HL-60 (cell line): ENCODE measurements at regions not wholly inside any gene's neighbourhood (a gene's known extent, or its start where the extent isn't known, plus 50 kb on each side); places are given as distances from the start of the nearest gene placed in this dataset.

Experiments used
- DNase-seq, 2 experiments: peaks; one replicate each; pipeline ENCODE4 v3.0.0-alpha.2; 2010 to 2020; ENCODE audit warnings: low read depth in 1 of 2, low spot score in 1 of 2
- H3K27ac ChIP-seq: fragments of 250-450 bp; sonication (Bioruptor Pico); replicated peaks from 2 replicates; pipeline ENCODE4 v1.5.1; 2020; ENCODE audit warnings: mild to moderate bottlenecking, moderate library complexity
- H3K27me3 ChIP-seq: fragments of 250-450 bp; sonication (Bioruptor Pico); 2 replicates; pipeline ENCODE4 v1.5.1; 2021; ENCODE audit warnings: mild to moderate bottlenecking, moderate library complexity; ENCODE audit not compliant: insufficient read depth, poor library complexity, severe bottlenecking
- H3K4me3 ChIP-seq: replicated peaks from 2 replicates; pipeline ENCODE4 v1.5.1; 2011; ENCODE audit warnings: mild to moderate bottlenecking, control low read depth, low read length; ENCODE audit not compliant: insufficient read depth
- CTCF ChIP-seq: IDR thresholded peaks from one replicate; pipeline ENCODE4 v1.5.1; 2011; ENCODE audit warnings: low read length, control low read depth, inconsistent platforms; ENCODE audit not compliant: insufficient read depth
- GABPA ChIP-seq: IDR thresholded peaks from 2 replicates; pipeline ENCODE4 v1.6.1; 2012; ENCODE audit warnings: low read depth
- POLR2AphosphoS5 ChIP-seq: IDR thresholded peaks from 2 replicates; pipeline ENCODE4 v1.6.1; 2012; ENCODE audit warnings: low read depth
- REST ChIP-seq: IDR thresholded peaks from 2 replicates; pipeline ENCODE4 v1.6.1; 2012; ENCODE audit warnings: low read depth; ENCODE audit not compliant: insufficient replicate concordance
- SPI1 ChIP-seq: IDR thresholded peaks from 2 replicates; pipeline ENCODE4 v1.6.1; 2012; ENCODE audit warnings: low read depth, mild to moderate bottlenecking, borderline replicate concordance

GRCh38 chr7:79709574-79710409, 256.3 kb upstream of the MAGI2 start:
- H3K27ac ChIP-seq = no peak overlapping the region
- H3K4me3 ChIP-seq = no peak overlapping the region
- no peak for TF ChIP-seq SPI1
- TF ChIP-seq REST = no peak
- no peak for TF ChIP-seq CTCF
- TF ChIP-seq GABPA = no peak
- no peak for TF ChIP-seq POLR2AphosphoS5
- H3K27me3 ChIP-seq = no peaks in the 10 kb centered on the region
- DNase-seq = no peak

- no peak for TF ChIP-seq CTCF
- TF ChIP-seq POLR2AphosphoS5 = no peak
- no peak for TF ChIP-seq SPI1
- no peak for TF ChIP-seq GABPA
- no peak for TF ChIP-seq REST
- DNase-seq = no peak
- no peak overlapping the region for H3K4me3 ChIP-seq
These were observed 248.6 kb upstream of the MAGI2 start for GRCh38 chr7:79702116-79702515.

GRCh38 chr7:79692015-79692414, 238.5 kb upstream of the MAGI2 start:
- H3K27ac ChIP-seq = no peak overlapping the region
- no peak overlapping the region for H3K4me3 ChIP-seq
- H3K27me3 ChIP-seq = no peaks in the 10 kb centered on the region
- no peak for DNase-seq
- TF ChIP-seq POLR2AphosphoS5 (no peak), SPI1 (no peak), GABPA (no peak), CTCF (no peak), REST (no peak)

More at GRCh38 chr7:79702116-79702515, 248.6 kb upstream of the MAGI2 start:
- H3K27me3 ChIP-seq = no peaks in the 10 kb centered on the region
- no peak overlapping the region for H3K27ac ChIP-seq
